Middle frontal gyrus (tissue), 1 donor: ENCODE measurements at regions not wholly inside any gene's neighbourhood (a gene's known extent, or its start where the extent isn't known, plus 50 kb on each side); places are given as distances from the start of the nearest gene placed in this dataset.
"Not testable (repeated sequence)": the region's sequence is repeated elsewhere in the genome, so short reads cannot be mapped to it uniquely, and the experiment has no call there.

Experiments
- DNase-seq: peaks from one replicate; pipeline ENCODE4 v3.0.0-alpha.2; 2015; ENCODE audit warnings: low spot score; ENCODE audit errors: extremely low spot score

DNA sequence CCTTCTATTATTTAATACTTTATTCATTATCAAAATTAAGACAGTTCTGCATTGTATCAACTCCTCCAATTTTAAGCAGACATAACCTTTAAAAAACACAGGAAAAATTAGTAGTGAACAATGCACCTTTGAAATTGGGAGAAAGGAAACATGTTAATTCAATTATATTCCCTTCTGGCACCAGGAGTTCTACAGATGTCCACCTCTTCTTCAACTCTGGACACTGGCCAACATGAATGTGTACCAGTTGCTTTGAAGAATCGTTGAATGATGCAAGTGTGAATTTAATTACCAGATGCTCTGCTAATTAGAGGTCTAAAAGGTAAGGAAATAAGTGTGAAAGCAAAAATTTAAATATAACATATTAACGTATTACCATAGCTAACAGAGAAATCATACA lies 206.7 kb upstream of the IGFBP3 start:
- DNase-seq, result no peak

DNA sequence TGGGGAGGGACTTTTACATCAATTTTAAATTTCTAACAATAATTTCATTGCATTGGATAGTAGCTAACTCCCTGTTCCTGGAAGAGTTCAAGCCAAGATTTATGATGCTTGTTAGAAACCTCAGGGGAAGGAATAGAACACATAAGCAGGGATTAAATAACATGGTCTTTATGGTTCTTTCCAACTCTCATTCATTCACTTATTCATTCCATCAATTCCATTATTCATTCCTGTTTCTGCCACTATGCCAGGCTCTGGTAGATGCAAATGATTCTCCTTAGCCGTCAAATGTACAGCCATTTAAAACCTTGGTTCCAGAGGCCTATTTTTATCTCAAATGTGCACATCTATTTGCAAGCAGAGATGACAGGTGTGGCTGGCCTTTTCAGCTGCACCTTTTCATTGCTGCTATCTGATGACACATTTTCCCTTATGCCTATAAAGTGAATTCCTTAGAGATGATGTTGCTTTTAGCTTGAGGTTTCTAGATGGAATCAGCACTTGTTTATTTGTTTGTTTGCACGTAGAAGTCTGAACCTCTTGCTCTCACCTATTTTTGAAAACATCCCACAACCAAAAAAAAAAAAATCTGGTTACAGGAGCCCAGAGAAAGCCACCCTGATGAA lies 205.7 kb upstream of the IGFBP3 start:
- DNase-seq, result no peak

DNA sequence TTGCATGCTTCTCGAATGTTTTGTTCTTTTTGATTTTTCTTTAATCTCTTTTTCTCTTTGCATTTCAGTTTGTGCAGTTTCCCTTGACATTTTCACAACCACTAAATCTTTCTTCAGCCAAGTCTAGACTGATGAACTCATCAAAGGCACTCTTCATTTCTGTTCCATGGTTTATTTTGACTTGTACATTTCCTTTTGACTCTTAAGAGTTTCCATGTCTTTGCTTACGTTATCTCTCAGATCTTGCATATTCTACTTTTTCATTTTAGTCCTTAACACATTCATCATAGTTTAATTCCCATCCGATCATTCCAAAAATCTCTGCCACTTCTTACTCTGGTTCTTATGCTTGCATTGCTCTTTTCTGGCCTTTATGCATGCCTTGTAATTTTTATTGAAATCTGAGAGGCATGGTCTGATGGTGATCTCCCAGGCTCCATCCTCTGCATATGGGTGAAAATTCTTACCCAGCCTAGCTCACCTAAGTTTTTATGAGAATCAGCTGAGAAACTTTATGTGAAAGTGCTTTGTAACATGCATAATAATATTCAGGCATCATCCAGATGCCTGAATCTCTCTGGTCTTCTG lies 202.8 kb upstream of the IGFBP3 start:
- no peak for DNase-seq

DNA sequence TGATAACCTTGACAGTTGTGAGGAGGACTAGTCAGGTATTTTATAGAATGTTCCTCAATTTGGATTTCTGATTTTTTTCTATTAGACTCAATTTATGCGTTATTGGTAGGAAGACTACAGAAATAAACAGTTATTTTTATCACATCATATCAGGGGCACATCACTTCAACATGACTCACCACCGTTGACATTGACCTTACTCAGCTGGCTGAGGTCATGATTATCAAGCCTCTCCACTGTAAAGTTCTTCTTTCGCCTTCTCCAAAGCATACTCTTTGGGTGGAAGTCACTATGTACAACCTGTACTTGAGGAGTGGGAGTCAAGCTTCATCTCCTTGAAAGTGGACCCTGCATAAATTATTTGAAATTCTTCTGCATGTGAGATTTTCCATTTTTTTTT lies 194.3 kb upstream of the IGFBP3 start:
- no peak for DNase-seq

DNA sequence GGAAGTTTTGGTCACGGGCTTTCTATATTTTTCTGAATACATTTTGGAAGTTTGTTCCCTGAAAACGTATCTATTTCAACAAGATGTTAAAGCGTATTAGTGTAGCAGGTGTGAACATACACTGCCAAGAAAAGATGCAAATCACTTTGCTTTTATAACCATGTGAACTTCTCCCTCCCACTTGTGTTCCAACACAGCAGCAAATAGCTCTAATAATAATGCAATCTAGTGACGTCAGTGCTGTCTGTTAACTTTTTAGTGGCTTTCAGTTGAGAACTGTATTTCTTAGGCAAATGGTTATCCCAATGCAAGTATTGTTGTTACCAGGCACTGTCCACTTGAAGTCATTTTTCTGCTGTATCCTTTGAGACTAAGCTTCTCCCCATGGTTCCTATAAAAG lies 188.4 kb upstream of the IGFBP3 start:
- DNase-seq, result no peak

DNA sequence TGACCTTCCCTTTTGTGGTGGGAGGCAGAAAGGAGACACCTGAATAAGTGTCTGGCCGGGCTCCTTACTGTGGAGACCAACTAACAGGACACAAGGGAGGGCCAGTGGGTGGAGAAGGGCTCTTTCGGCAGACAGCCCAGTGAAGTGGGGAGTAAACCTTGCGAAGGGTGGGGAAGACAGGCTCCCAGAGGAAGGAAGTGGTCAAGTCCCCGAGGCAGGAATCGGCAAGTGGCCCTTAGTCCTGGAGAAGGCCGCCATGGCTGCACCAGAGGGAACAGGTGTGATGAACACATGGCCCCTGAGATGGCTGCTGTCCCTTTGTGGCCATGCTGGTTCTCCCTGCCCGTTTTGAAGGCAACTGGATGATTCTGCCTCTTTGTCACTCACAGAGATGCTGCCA lies 187.2 kb upstream of the IGFBP3 start:
- DNase-seq, result no peak

DNA sequence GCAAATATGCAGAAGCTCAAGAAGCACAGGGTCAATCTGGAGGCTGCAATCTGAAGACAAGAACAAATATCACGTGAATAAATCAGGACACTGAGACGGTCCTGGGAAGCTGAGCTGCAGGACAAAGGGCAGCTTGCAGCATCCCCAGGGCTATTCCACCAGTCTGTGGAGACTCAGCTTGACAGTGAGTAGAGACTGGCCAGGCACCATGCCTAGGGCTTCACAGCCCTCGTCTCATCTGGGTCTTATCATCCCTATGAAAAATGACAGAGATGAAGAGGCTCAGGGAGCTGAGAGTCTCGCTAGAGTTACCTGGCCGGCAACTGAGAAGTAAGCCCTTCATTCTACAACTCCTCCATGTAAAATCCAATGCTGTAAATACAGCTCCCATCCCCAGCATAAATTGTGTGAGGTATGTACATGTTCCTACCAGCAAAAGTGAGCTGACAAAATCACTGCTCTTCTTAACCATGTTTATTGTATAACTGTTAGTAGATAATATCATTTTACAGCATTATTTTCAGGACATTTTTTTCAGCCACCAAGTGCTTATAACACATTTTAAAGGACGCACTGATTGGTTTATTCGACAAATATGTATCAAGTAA lies 186.6 kb upstream of the IGFBP3 start:
- no peak for DNase-seq

DNA sequence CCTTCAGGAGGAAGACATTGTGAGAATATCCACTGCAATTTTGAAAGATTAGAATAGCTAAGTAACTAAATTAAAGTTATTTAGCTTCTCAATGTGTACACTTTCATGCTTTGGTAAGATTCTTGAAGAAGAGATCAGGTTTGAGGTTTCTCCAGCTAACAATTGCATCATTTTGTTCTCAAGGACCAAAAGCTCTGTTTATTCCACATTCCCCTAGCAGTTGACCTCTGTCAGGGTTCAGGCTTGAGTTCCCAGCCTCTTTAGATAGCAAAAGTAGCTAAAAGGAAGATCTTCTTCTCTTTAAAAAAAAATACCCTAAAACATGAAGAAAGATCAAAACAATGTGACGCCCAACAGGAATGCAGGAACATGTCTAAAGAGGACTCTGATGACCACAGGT lies 179.4 kb upstream of the IGFBP3 start:
- no peak for DNase-seq

DNA sequence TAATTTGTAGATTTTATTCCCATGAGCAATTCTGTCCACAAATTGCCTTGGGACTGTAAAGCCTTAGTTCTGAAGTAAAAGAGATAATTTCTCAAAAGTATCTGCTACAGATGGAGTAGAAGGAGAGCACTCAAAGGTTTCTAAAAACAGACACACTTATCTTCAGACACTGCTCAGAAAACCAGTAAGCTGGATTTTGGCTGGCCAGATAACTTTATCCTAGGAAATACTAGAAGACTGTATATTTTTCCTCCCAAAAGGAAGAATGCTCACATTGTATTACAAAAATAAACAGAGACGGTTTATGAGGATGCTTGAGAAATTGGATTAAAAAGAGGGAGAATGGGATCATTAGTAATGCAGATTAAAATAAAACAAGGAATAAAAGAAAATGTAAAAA lies 178.0 kb upstream of the IGFBP3 start:
- no peak for DNase-seq

DNA sequence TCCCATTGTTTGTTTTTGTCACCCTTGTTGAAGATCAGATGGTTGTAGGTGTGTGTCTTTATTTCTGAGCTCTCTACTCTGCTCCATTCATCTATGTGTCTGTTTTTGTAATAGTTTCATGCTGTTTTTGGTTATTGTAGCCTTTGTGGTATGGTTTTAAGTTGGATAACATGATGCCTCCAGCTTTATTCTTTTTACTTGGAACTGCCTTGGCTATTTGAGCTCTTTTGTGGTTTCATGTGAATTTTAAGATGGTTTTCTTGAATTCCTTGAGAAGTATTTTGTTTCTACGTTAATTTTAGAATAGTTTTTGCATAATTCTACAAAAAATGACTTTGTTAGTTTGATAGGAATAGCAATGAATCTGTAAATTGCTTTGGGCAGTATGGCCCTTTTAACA lies 170.0 kb upstream of the IGFBP3 start:
- DNase-seq, result no peak

DNA sequence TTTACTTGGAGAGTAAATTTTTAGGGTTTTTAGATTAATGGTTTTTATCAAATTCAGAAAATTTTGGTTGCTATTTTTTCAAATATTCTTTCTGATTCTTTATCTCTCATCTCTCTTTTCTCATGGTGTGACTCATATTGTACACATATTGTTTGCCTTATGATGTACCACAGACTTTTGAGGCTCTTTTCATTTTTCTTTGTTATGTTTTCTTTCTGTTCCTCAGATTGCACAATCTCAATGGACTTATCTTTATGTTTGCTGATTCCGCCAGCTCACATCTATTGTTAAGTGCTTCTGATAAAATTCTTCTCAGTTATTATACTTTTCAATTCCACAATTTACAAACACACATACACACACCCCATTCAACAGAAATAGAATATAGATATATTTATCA lies 168.2 kb upstream of the IGFBP3 start:
- no peak for DNase-seq

DNA sequence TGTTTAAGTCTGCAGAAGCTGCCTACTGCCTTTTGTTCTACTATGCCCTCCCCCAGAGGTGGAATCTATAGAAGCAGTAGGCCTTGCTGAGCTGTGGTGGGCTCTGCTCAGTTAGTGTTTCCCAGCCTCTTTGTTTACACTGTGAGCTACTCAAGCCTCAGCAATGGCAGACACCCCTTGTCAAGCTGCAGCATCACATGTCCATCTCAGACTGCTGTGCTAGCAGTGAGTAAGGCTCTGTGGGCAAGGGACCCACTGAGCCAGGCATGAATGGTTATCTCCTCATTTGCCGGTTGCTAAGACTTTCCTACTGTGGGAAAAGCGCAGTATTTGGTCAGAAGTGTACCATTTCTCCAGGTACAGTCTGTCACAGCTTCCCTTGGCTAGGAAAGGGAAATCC lies 167.4 kb upstream of the IGFBP3 start:
- DNase-seq, result not testable (repeated sequence)

DNA sequence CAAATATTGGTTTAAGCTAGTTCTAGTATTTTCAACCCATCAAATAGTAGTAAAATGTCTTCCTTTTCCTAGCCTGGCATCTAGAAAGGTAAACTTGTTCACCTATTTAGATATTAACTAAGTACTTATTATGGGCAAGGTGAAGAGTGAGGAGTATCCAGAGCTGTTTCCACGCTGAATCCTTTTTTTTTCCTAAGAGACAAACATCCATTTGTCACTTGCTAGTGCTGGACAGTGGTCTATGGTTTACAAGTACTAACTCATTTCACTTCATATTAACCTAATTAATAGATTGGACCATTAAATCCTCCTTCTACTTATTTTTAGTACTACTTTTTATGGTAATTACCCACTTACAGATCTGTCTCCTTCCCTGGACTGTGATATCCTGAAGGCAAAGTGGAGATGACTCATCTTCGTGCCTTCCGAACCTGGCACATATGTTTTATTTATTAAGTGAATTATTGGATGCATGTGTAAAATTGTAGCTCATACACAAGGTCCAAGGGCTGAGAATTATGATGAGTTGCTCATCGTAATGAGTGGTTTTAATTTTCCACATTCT lies 159.6 kb upstream of the IGFBP3 start:
- no peak for DNase-seq

DNA sequence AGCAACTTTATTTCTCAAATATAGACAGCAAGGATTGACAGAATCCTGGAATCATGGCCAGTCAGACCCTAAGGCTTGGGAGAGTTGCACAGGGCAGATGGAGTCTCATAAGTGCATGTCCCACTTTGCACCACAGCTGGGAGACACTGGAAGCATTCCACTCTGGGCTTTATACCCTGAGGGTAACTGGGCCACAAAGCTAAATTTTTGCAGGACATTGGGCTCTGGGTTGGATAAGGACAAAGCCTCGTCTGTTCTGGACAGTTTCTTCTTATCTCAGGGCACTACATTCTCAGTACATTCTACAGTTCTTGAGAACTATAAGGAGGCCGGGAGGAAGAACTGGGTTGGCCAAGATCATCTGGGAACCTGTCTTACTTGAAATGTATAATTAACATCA lies 158.3 kb upstream of the IGFBP3 start:
- DNase-seq, result no peak

DNA sequence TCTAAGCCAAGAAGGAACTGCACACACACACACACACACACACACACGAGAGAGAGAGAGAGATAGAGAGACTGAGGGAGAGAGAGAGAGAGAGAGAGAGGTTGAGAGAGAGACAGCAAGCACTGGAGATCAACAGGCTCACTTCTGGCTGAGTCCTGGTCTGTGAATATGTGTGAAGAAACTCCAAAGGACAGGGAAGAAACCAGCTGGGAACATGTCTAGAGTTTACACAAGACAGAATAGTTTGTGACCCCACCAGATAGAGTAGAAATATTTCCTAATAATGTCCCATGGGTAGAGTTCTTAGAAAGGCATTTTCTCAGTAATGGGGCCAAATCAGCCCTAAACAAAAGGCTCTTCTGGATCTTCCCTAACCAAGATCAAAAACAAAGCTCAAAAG lies 155.5 kb upstream of the IGFBP3 start:
- no peak for DNase-seq

DNA sequence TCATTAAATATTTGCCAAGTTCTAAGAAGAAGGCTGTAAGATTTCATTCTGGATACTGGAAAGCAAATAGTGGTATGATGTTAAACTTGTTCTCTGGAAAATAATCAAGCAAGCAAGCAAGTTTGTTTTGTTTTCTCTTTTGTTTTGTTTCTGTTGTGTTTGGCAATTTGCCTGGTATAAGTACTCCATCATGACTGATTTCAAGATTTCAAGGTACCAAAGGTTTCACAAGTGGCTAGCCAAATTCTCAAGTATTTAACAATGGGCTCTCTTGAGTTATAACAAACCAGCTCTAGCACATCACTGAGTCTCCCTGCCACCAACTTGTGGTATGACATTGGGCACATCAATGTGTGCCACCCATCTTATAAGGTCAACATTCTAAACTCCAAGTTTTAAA lies 151.7 kb upstream of the IGFBP3 start:
- no peak for DNase-seq

DNA sequence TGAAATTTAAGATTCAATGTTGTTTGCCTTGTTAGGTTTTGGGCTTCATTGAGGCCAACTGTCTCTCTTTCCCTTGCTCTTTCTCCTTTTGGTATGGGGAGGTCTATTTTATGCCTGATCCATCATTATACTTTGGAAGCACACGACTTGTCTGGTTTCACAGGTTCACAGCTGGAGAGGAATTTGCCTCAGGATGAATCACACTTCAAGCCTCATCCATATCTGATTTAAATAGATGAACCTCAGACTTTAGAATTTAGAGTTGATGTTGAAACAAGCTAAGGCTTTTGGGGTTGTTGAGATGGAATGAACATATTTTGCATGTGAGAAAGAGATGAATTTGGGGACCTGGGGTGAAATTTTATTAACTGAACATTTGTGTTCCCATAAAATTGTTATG lies 150.5 kb upstream of the IGFBP3 start:
- DNase-seq, result no peak

DNA sequence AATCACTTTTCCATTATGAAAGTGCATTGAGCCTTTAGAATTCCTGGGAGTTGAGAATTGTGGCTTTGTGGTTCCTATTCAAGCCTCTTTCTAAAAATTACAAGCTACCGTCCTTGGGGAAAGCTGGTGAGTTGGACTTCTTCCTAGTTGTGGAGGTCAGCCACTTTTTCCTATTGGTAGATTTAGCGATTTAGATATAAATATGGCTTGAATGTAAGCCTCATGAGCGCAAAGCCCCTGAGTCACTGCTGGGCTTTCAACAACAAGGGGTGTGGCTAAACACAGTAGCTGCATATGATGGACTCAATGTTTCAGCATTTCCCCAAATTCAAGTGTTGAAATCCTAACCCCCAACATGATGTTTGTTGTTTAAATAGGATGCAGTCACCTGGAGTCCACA lies 150.0 kb upstream of the IGFBP3 start:
- no peak for DNase-seq

DNA sequence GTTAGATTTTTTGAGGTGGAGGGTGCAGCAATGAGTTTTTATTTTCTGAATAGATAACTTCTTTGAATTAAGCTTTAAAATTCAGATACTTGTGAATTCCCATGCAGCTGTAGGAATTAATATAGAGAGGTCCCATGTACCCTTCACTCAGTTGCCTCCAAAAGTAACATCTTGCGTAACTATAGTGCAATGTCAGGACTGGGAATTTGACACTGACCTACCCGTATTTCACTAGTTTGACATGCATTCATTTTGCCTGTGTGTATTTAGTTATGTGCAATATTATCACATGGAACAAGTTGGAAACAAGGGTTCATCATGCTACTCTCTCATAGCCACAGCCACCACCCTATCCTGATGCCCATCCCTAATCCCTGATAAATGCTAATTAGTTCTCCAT lies 147.1 kb upstream of the IGFBP3 start:
- DNase-seq, result no peak

DNA sequence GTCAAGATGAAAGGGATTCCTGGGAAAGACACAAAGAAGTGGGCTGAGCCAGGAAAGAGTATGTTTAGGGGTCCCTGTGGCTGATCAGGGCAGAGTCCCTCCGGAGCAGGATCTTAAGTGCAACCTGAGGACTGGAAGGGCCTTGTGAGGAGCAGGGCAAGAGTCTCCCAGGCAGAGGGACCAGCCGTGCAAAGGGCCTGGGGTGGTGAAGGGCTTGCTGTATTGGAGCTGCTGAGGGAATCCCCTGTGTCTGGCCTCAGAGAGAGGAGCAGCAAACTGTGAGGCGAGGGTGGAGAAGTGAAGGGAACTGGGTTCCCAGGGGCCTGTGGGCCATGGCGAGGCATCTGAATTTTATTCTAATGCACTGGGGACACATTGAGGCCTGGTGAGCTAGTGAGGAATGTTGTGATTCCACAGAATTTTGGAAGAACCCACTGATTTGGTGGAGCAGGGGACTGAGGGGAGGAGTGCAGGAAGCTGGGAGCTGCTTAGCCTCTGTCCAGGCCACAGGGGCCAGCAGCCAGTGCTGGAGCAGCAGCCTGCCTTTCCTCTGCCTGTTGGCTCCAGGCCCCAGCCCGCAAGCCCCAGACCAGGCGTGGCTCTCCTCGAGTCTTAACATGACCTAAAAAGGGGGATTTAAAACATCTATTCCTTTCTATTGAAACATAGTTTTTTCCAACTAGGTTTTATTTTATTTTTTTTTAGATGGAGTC lies 138.4 kb upstream of the IGFBP3 start:
- no peak for DNase-seq

DNA sequence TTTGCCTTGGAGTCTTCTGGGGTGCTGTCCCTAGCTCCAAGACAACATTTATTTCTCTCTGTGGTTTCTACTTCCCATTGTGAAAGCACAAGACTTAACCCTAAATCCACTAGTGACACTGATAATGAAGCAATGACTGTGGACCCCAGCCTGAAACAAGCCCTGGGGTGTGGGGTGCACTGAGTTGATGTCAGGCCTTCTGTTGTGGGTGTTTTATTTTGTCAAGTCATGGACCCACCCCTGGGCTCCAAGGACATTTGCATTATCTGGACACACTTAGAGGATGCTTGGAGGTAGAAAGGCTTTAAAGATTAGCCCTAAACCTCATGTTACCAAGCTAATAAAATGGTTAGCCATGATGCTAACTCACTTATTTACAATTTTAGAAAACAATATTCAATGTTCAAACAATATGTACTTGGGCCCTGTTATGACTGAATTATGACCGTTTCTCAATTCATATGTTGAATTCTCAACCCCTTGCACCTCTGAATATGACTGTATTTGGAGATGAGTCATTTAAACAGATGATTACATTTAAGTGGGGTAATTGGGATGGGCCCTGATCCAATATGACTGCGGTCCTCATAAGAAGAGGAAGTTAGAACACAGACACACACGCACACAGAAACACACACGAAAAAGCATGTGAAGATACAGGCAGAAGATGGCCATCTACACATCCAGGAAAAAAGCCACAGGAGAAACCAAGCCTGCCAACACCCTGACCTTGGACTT lies 137.2 kb upstream of the IGFBP3 start:
- DNase-seq, result no peak

DNA sequence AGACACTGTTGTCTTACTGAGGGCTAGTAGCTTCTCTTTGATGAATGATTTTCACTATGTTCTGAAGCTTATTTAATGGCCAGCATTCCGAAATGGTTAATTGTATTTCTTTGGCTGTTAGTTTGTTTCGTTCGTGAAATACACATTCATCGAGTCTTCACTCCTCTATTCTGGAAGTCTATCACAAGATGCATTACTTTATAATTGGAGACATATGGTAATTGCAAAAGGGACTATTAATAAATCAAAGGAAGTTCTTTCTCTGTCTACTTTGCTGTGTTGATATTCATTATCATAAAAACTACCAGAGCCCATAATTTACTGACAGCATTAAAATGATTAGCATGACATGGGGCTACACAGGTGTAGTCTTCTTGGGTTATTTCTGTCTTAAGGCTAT lies 133.8 kb upstream of the IGFBP3 start:
- DNase-seq, result no peak
